Occipital lobe (tissue), 1 donor: ENCODE measurements at regions not wholly inside any gene's neighbourhood (a gene's known extent, or its start where the extent isn't known, plus 50 kb on each side); places are given as distances from the start of the nearest gene placed in this dataset.

Source experiments
- DNase-seq: peaks from one replicate; lab custom pipeline; 2025; lab: John Stamatoyannopoulos, UW

- no peak for DNase-seq
These were observed 170.9 kb downstream of the SLC6A15 start for GRCh38 chr12:84741692-84742091.

GRCh38 chr12:84741031-84741430 is 171.6 kb downstream of the SLC6A15 start:
- DNase-seq: no peak

- no peak for DNase-seq
These were observed 172.0 kb downstream of the SLC6A15 start for GRCh38 chr12:84740602-84741001.

GRCh38 chr12:84738481-84738972 is 174.1 kb downstream of the SLC6A15 start:
- DNase-seq: no peak

- no peak for DNase-seq
These were observed 179.7 kb downstream of the SLC6A15 start for GRCh38 chr12:84732828-84733340.

- no peak for DNase-seq
These were observed 181.9 kb downstream of the SLC6A15 start for GRCh38 chr12:84730561-84731162.

GRCh38 chr12:84727961-84728360 is 184.6 kb downstream of the SLC6A15 start:
- DNase-seq: no peak

- no peak for DNase-seq
These were observed 185.8 kb downstream of the SLC6A15 start for GRCh38 chr12:84726780-84727179.

- no peak for DNase-seq
These were observed 188.6 kb downstream of the SLC6A15 start for GRCh38 chr12:84723988-84724387.

- DNase-seq: no peak
These were observed 192.6 kb downstream of the SLC6A15 start for GRCh38 chr12:84719997-84720396.

- no peak for DNase-seq
These were observed 193.7 kb downstream of the SLC6A15 start for GRCh38 chr12:84718906-84719305.

- DNase-seq: no peak
These were observed 199.9 kb downstream of the SLC6A15 start for GRCh38 chr12:84712747-84713146.

- DNase-seq: no peak
These were observed 206.2 kb downstream of the SLC6A15 start for GRCh38 chr12:84706374-84706773.

- no peak for DNase-seq
These were observed 207.7 kb downstream of the SLC6A15 start for GRCh38 chr12:84704856-84705255.

GRCh38 chr12:84702001-84702400 is 210.6 kb downstream of the SLC6A15 start:
- DNase-seq: no peak

- no peak for DNase-seq
These were observed 211.6 kb downstream of the SLC6A15 start for GRCh38 chr12:84701041-84701440.

GRCh38 chr12:84698576-84699333 is 213.8 kb downstream of the SLC6A15 start:
- no peak for DNase-seq

GRCh38 chr12:84696908-84697540 is 215.6 kb downstream of the SLC6A15 start:
- no peak for DNase-seq

GRCh38 chr12:84696281-84696680 is 216.3 kb downstream of the SLC6A15 start:
- no peak for DNase-seq

- no peak for DNase-seq
These were observed 218.5 kb downstream of the SLC6A15 start for GRCh38 chr12:84694116-84694515.

- DNase-seq: no peak
These were observed 220.5 kb downstream of the SLC6A15 start for GRCh38 chr12:84692071-84692470.

GRCh38 chr12:84691266-84691665 is 221.3 kb downstream of the SLC6A15 start:
- DNase-seq: no peak
